OCI-LY3 (cell line): ENCODE measurements at regions not wholly inside any gene's neighbourhood (a gene's known extent, or its start where the extent isn't known, plus 50 kb on each side); places are given as distances from the start of the nearest gene placed in this dataset.

Source experiments
- H2AFZ ChIP-seq: fragments of 200-600, 300-600 bp; shearing (Covaris generic); 2 replicates; pipeline ENCODE4 v1.6.0; 2014; ENCODE audit warnings: antibody characterized with exemption, low read depth, low read length
- H3K27ac ChIP-seq: fragments of 200-600, 300-600 bp; sonication (generic); 2 replicates; pipeline ENCODE4 v1.5.1; 2014; ENCODE audit warnings: mild to moderate bottlenecking, low read length, moderate library complexity, mixed read lengths
- H3K27me3 ChIP-seq: fragments of 200-600, 300-600 bp; sonication (generic); 2 replicates; pipeline ENCODE4 v1.6.1; 2014; ENCODE audit warnings: low read depth, low read length, mixed read lengths
- H3K36me3 ChIP-seq: fragments of 200-600, 300-600 bp; sonication (generic); replicated peaks from 2 replicates; pipeline ENCODE3; 2014; ENCODE audit warnings: low read depth, low read length, mixed read lengths
- H3K4me1 ChIP-seq: fragments of 300-600, 200-600 bp; sonication (generic); 2 replicates; pipeline ENCODE4 v1.6.1; 2014; ENCODE audit warnings: low read length, mixed read lengths
- H3K4me2 ChIP-seq: fragments of 200-600, 300-600 bp; sonication (generic); 2 replicates; pipeline ENCODE4 v1.6.1; 2014; ENCODE audit warnings: low read length, mixed read lengths
- H3K4me3 ChIP-seq: fragments of 300-600, 200-600 bp; sonication (generic); 2 replicates; pipeline ENCODE4 v1.5.1; 2014; ENCODE audit warnings: antibody characterized with exemption, mild to moderate bottlenecking, low read length, moderate library complexity
- H3K79me2 ChIP-seq: fragments of 300-600, 200-600 bp; shearing (Covaris generic); 2 replicates; pipeline ENCODE4 v1.6.1; 2014; ENCODE audit warnings: mild to moderate bottlenecking, low read length, mixed read lengths
- H3K9ac ChIP-seq: fragments of 300-600, 200-600 bp; shearing (Covaris generic); 2 replicates; pipeline ENCODE4 v1.6.0; 2014; ENCODE audit warnings: mild to moderate bottlenecking, low read length, moderate library complexity
- H3K9me3 ChIP-seq: fragments of 200-600, 300-600 bp; shearing (Covaris generic); 2 replicates; pipeline ENCODE4 v1.6.1; 2014; ENCODE audit warnings: low read length, mixed read lengths; ENCODE audit not compliant: insufficient read depth
- H4K20me1 ChIP-seq: fragments of 200-600, 300-600 bp; sonication (generic); 2 replicates; pipeline ENCODE4 v1.6.1; 2016; ENCODE audit warnings: low read length, mixed read lengths; ENCODE audit not compliant: insufficient read depth
- EZH2phosphoT487 ChIP-seq: fragments of 200-600 bp; shearing (Covaris generic); IDR thresholded peaks from 2 replicates; pipeline ENCODE4 v1.6.1; 2018; ENCODE audit warnings: antibody characterized with exemption, mixed run types, low read depth
- TF ChIP-seq, protein P1 (sequence below): fragments of 200-600, 300-600 bp; sonication (generic); IDR thresholded peaks from 2 replicates; pipeline ENCODE4 v1.5.1; 2014; ENCODE audit warnings: antibody characterized with exemption, low read length, low read depth

DNA sequence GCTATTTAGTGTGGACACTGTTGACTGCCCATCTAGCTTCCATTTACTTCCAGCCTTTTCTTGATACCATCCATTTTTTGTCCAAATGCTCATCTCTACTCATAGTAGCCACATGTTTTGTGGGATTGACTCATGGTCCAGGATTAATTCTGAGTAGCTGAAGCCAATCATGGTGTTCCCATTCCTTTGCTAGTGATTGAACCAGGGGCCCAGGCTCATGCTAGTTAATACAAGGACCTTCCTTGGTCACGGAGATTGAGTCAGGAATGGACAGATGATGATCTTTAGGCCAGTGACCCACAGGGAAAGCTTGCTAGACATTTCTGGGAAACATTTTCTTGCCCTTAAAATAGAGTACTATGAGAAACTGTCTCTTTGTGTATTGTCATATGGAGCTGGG is 272.9 kb upstream of the RIOK2 start:
- Histone ChIP-seq H3K9me3 (no peaks in the 10 kb centered on the region), H3K4me1 (peaks cover 7% of the 10 kb centered on the region), H3K4me2 (no peak overlapping the region), H3K36me3 (no peaks in the 10 kb centered on the region), H2AFZ (no peak overlapping the region), H3K9ac (no peak overlapping the region), H3K27me3 (no peaks in the 10 kb centered on the region), H3K79me2 (no peaks in the 10 kb centered on the region), H3K27ac (no peak overlapping the region), H3K4me3 (no peak overlapping the region), H4K20me1 (no peaks in the 10 kb centered on the region)
- TF ChIP-seq, protein P1, sequence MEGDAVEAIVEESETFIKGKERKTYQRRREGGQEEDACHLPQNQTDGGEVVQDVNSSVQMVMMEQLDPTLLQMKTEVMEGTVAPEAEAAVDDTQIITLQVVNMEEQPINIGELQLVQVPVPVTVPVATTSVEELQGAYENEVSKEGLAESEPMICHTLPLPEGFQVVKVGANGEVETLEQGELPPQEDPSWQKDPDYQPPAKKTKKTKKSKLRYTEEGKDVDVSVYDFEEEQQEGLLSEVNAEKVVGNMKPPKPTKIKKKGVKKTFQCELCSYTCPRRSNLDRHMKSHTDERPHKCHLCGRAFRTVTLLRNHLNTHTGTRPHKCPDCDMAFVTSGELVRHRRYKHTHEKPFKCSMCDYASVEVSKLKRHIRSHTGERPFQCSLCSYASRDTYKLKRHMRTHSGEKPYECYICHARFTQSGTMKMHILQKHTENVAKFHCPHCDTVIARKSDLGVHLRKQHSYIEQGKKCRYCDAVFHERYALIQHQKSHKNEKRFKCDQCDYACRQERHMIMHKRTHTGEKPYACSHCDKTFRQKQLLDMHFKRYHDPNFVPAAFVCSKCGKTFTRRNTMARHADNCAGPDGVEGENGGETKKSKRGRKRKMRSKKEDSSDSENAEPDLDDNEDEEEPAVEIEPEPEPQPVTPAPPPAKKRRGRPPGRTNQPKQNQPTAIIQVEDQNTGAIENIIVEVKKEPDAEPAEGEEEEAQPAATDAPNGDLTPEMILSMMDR = no peak
- no peak for TF ChIP-seq EZH2phosphoT487

DNA sequence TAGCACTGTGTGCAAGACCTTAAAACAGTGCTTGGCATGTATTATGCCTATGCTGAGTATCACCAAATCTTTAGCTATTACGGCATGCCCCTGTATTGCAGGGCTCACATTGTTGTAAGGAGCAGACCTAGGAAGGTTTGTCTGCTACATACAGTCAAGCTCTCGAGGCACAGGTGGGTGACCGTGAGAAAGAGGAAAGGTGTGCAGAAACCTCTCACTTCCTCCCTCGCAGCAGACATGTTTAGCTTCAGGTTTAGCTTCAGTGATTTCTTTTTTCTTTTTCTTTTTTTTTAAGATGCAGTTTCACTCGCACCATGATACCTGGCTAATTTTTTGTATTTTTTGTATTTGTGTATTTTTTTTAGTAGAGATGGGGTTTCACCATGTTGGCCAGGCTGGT is 275.8 kb upstream of the RIOK2 start:
- H3K36me3 ChIP-seq = no peaks in the 10 kb centered on the region
- no peaks in the 10 kb centered on the region for H3K9me3 ChIP-seq
- H3K79me2 ChIP-seq = no peaks in the 10 kb centered on the region
- TF ChIP-seq EZH2phosphoT487 = no peak
- TF ChIP-seq, protein P1 = no peak
- H3K9ac ChIP-seq = no peak overlapping the region
- H3K4me1 ChIP-seq = peaks cover 7% of the 10 kb centered on the region
- no peaks in the 10 kb centered on the region for H4K20me1 ChIP-seq
- H3K27ac ChIP-seq = no peak overlapping the region
- peak overlapping the region; percentile 19 for H3K4me2 ChIP-seq
- H3K27me3 ChIP-seq = no peaks in the 10 kb centered on the region
- H2AFZ ChIP-seq = no peak overlapping the region
- no peak overlapping the region for H3K4me3 ChIP-seq

DNA sequence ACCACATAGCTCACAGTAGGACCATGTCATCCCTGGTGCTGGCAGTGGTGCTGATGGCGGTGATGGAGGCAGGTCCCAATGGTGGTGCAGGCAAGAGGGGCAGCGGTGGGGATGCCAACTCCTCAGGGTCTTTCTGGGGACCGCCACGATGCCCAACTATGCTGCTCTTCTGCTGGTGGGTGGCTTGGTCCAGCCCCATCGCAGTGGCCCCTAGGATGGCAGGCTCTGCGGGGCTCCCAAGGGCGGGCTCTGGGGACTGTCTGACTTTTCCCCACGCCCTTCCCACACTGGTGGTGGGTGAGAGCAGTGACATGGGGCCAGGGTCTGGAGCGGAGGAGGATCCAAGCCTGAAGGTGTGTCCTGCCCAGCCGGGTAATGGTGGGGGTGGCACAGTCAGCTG is 288.9 kb upstream of the RIOK2 start:
- H3K4me1 ChIP-seq = peaks cover 11% of the 10 kb centered on the region
- H3K27ac ChIP-seq = no peak overlapping the region
- H3K36me3 ChIP-seq = no peaks in the 10 kb centered on the region

DNA sequence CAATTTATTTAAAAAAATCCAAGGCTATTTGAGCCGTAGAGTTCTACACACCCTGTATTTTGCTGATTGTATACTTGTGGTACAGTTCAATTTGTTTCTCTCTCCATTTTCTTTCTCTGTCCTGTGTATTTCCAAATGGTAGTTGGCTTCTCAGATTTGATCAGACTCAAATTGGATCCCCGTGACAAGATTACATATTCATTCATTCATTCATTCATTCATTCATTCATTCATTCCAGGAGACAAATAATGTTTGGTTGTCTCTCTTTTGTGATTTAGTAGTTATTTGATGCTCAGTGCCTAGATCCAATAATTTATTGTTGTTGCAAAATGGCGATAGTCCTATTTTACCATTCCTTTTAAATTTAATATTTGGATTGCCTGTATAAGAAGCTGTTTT is 292.8 kb upstream of the RIOK2 start:
- Histone ChIP-seq H3K36me3 (no peaks in the 10 kb centered on the region), H4K20me1 (no peaks in the 10 kb centered on the region; the same call in 1 of the 2 replicates), H3K9ac (no peak overlapping the region), H3K4me2 (no peak overlapping the region), H3K79me2 (no peaks in the 10 kb centered on the region), H3K4me1 (peaks cover 36% of the 10 kb centered on the region), H2AFZ (no peak overlapping the region), H3K9me3 (no peaks in the 10 kb centered on the region), H3K27ac (no peak overlapping the region), H3K4me3 (no peak overlapping the region), H3K27me3 (no peaks in the 10 kb centered on the region)
- no peak for TF ChIP-seq EZH2phosphoT487
- TF ChIP-seq, protein P1 = no peak

More for the DNA sequence above, 288.9 kb upstream of the RIOK2 start:
- H3K9ac ChIP-seq = no peak overlapping the region
- no peak overlapping the region for H3K4me3 ChIP-seq
- no peaks in the 10 kb centered on the region for H3K27me3 ChIP-seq
- no peaks in the 10 kb centered on the region for H4K20me1 ChIP-seq
- H3K79me2 ChIP-seq = no peaks in the 10 kb centered on the region
- H3K9me3 ChIP-seq = no peaks in the 10 kb centered on the region
- no peak overlapping the region for H2AFZ ChIP-seq
- no peak overlapping the region for H3K4me2 ChIP-seq
- no peak for TF ChIP-seq EZH2phosphoT487
- TF ChIP-seq, protein P1 = no peak
